ENCODE measurements at regions not wholly inside any gene's neighbourhood (a gene's known extent, or its start where the extent isn't known, plus 50 kb on each side); places are given as distances from the start of the nearest gene placed in this dataset.

DNA sequence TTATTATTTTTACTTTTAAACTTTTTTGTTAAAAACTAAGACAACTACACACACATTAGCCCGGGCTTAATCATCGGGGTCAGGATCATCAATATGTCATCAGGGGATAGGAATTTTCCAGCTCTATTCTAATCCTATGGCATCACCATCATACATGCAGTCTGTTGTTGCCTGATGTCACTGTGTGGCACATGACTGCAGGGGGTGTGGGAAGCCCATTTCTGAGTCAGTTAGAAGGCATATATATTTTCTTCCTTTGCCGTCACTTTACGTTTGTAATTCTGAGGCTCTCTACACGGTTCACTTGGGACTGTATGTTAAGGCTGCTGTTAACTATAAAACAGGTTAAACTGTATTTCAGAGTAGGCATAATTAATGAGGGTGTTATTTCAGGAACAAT, 144.4 kb upstream of the ITGA6 start:
- TF ChIP-seq CTCF (IDR thresholded peaks at IDR 0.05; ENCODE audit: poor library complexity) (no peak), EZH2 (IDR thresholded peaks at IDR 0.05; ENCODE audit: borderline replicate concordance) (no peak), EZH2phosphoT487 (IDR thresholded peaks at IDR 0.05; ENCODE audit: low read depth, severe bottlenecking, unreplicated experiment) (no peak)
